Neural crest cell (in vitro differentiated cells): ENCODE measurements at regions not wholly inside any gene's neighbourhood (a gene's known extent, or its start where the extent isn't known, plus 50 kb on each side); places are given as distances from the start of the nearest gene placed in this dataset.

Experiments
- DNase-seq: peaks from one replicate; pipeline ENCODE4 v3.0.0; 2021; ENCODE audit warnings: low read depth, mixed read lengths, low spot score
- H3K27ac Mint-ChIP-seq: one replicate; pipeline ENCODE4 v1.8.0; 2021; ENCODE audit warnings: mild to moderate bottlenecking, mixed read lengths; ENCODE audit not compliant: unreplicated experiment
- H3K27me3 Mint-ChIP-seq: 2 replicates; pipeline ENCODE4 v1.8.0; 2021; ENCODE audit warnings: low read depth, mild to moderate bottlenecking, mixed read lengths
- H3K36me3 Mint-ChIP-seq: 2 replicates; pipeline ENCODE4 v1.8.0; 2021; ENCODE audit warnings: low read depth, mild to moderate bottlenecking, mixed read lengths
- H3K4me1 Mint-ChIP-seq: 2 replicates; pipeline ENCODE4 v1.8.0; 2021; ENCODE audit warnings: mixed read lengths
- H3K4me3 Mint-ChIP-seq: one replicate; pipeline ENCODE4 v1.8.0; 2021; ENCODE audit warnings: mild to moderate bottlenecking, mixed read lengths
- H3K9me3 Mint-ChIP-seq: 2 replicates; pipeline ENCODE4 v1.8.0; 2021; ENCODE audit warnings: mixed read lengths
- CTCF ChIP-seq: fragments of 200-600 bp; sonication (generic); conservative IDR thresholded peaks from 2 replicates; pipeline ENCODE4 v1.5.0; 2021; ENCODE audit warnings: antibody characterized with exemption, mild to moderate bottlenecking

GRCh38 chr1:17877316-17877715, 122.2 kb downstream of the ACTL8 start:
- no peaks in the 10 kb centered on the region for H3K9me3 Mint-ChIP-seq
- DNase-seq, result no peak
- TF ChIP-seq CTCF, result no peak
- no peak overlapping the region for H3K27ac Mint-ChIP-seq
- no peak overlapping the region for H3K4me3 Mint-ChIP-seq
- peaks cover 7% of the 10 kb centered on the region for H3K27me3 Mint-ChIP-seq
- peaks cover 14% of the 10 kb centered on the region for H3K4me1 Mint-ChIP-seq
- no peaks in the 10 kb centered on the region for H3K36me3 Mint-ChIP-seq

- no peak overlapping the region for H3K4me3 Mint-ChIP-seq
- no peak for DNase-seq
- H3K27ac Mint-ChIP-seq, result no peak overlapping the region
- H3K27me3 Mint-ChIP-seq, result peaks cover 7% of the 10 kb centered on the region
- TF ChIP-seq CTCF, result no peak
- peaks cover 14% of the 10 kb centered on the region for H3K4me1 Mint-ChIP-seq
- no peaks in the 10 kb centered on the region for H3K9me3 Mint-ChIP-seq
- no peaks in the 10 kb centered on the region for H3K36me3 Mint-ChIP-seq
Observed at GRCh38 chr1:17877896-17878295, 122.8 kb downstream of the ACTL8 start.

GRCh38 chr1:17878837-17879236, 123.7 kb downstream of the ACTL8 start:
- H3K27ac Mint-ChIP-seq, result no peak overlapping the region
- H3K27me3 Mint-ChIP-seq, result peaks cover 7% of the 10 kb centered on the region
- no peak overlapping the region for H3K4me3 Mint-ChIP-seq
- TF ChIP-seq CTCF, result no peak
- no peaks in the 10 kb centered on the region for H3K9me3 Mint-ChIP-seq
- peaks cover 14% of the 10 kb centered on the region for H3K4me1 Mint-ChIP-seq
- DNase-seq, result no peak
- no peaks in the 10 kb centered on the region for H3K36me3 Mint-ChIP-seq

- H3K36me3 Mint-ChIP-seq, result no peaks in the 10 kb centered on the region
- peaks cover 9% of the 10 kb centered on the region for H3K27me3 Mint-ChIP-seq
- H3K4me3 Mint-ChIP-seq, result no peak overlapping the region
- no peak for DNase-seq
- H3K9me3 Mint-ChIP-seq, result no peaks in the 10 kb centered on the region
- peaks cover 2% of the 10 kb centered on the region for H3K4me1 Mint-ChIP-seq
- H3K27ac Mint-ChIP-seq, result no peak overlapping the region
- no peak for TF ChIP-seq CTCF
Observed at GRCh38 chr1:17880449-17880848, 125.3 kb downstream of the ACTL8 start.

GRCh38 chr1:17881761-17882160, 126.6 kb downstream of the ACTL8 start:
- Mint-ChIP-seq H3K9me3 (no peaks in the 10 kb centered on the region), H3K27ac (no peak overlapping the region), H3K27me3 (peaks cover 11% of the 10 kb centered on the region), H3K36me3 (no peaks in the 10 kb centered on the region), H3K4me3 (no peak overlapping the region), H3K4me1 (no peaks in the 10 kb centered on the region)
- no peak for TF ChIP-seq CTCF
- no peak for DNase-seq

GRCh38 chr1:17883136-17883535, 128.0 kb downstream of the ACTL8 start:
- H3K27ac Mint-ChIP-seq, result no peak overlapping the region
- no peaks in the 10 kb centered on the region for H3K9me3 Mint-ChIP-seq
- no peak for TF ChIP-seq CTCF
- no peaks in the 10 kb centered on the region for H3K4me1 Mint-ChIP-seq
- H3K27me3 Mint-ChIP-seq, result peaks cover 14% of the 10 kb centered on the region
- H3K36me3 Mint-ChIP-seq, result no peaks in the 10 kb centered on the region
- H3K4me3 Mint-ChIP-seq, result no peak overlapping the region
- no peak for DNase-seq
